HFFc6 (cell line): ENCODE measurements at regions not wholly inside any gene's neighbourhood (a gene's known extent, or its start where the extent isn't known, plus 50 kb on each side); places are given as distances from the start of the nearest gene placed in this dataset.

ENCODE experiments used
- DNase-seq: peaks from one replicate; pipeline ENCODE4 v3.0.0-alpha.2; 2018
- H3K27ac Mint-ChIP-seq: 2 replicates; pipeline ENCODE4 v1.8.0; 2020; ENCODE audit warnings: mild to moderate bottlenecking, mixed read lengths
- H3K27me3 Mint-ChIP-seq: 2 replicates; pipeline ENCODE4 v1.8.0; 2021; ENCODE audit warnings: mild to moderate bottlenecking, moderate library complexity, mixed read lengths; ENCODE audit not compliant: insufficient read depth
- H3K36me3 Mint-ChIP-seq: 2 replicates; pipeline ENCODE4 v1.8.0; 2021; ENCODE audit warnings: low read depth, mixed read lengths
- H3K4me1 Mint-ChIP-seq: 2 replicates; pipeline ENCODE4 v1.8.0; 2020; ENCODE audit warnings: low read depth, mixed read lengths
- H3K4me3 Mint-ChIP-seq: 2 replicates; pipeline ENCODE4 v1.8.0; 2020; ENCODE audit warnings: mild to moderate bottlenecking, moderate library complexity, mixed read lengths
- H3K9me3 Mint-ChIP-seq: 2 replicates; pipeline ENCODE4 v1.8.0; 2020; ENCODE audit warnings: mild to moderate bottlenecking, mixed read lengths
- TF ChIP-seq, protein P1 (sequence below): fragments of 200-600 bp; sonication (generic); IDR thresholded peaks from 2 replicates; pipeline ENCODE4 v1.5.0; 2021; ENCODE audit warnings: antibody characterized with exemption, mild to moderate bottlenecking

DNA sequence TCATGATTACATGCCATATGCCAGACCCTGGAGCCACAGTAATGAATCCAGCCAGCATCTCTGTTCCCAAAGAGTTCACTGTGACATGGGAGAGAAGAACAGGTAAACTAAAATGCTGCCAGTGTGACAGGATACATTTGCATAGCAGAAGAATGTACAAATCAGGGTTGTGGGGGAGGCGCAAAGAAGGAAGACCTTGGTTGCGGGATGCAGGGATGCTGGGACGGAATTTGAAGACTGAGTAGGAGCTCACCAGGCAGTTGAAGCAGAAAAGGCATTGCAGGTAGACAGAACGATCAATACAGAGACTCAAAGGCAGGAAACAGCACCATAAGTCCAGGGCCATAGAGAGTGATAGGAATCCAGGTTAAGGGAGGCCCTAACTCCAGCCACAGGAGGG lies 180.3 kb upstream of the ZC3H12A start:
- TF ChIP-seq, protein P1, sequence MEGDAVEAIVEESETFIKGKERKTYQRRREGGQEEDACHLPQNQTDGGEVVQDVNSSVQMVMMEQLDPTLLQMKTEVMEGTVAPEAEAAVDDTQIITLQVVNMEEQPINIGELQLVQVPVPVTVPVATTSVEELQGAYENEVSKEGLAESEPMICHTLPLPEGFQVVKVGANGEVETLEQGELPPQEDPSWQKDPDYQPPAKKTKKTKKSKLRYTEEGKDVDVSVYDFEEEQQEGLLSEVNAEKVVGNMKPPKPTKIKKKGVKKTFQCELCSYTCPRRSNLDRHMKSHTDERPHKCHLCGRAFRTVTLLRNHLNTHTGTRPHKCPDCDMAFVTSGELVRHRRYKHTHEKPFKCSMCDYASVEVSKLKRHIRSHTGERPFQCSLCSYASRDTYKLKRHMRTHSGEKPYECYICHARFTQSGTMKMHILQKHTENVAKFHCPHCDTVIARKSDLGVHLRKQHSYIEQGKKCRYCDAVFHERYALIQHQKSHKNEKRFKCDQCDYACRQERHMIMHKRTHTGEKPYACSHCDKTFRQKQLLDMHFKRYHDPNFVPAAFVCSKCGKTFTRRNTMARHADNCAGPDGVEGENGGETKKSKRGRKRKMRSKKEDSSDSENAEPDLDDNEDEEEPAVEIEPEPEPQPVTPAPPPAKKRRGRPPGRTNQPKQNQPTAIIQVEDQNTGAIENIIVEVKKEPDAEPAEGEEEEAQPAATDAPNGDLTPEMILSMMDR = no peak
- H3K9me3 Mint-ChIP-seq = peaks cover 46% of the 10 kb centered on the region
- no peak for DNase-seq
- H3K27ac Mint-ChIP-seq = no peak overlapping the region
- H3K4me3 Mint-ChIP-seq = no peak overlapping the region
- no peaks in the 10 kb centered on the region for H3K27me3 Mint-ChIP-seq
- H3K4me1 Mint-ChIP-seq = no peaks in the 10 kb centered on the region
- peaks cover 8% of the 10 kb centered on the region for H3K36me3 Mint-ChIP-seq

DNA sequence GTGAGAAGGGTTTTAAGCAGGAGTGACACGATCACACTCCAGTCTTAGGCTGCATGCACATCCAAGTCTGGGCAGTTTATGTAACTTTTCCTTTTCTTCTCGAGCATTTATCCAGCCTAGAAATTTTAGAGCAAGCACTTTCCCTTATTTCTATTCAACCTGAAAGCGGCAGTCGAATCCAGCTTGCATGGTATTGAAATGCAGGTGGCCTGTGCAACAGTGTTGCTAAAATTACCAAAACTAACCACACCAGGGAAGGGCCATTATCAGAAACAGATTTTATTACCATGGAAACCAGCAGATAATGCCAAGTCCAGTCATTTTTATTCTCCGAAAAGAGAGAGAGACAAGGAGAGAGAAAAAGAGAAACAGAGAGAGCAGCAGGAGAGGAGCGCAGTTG lies 179.9 kb upstream of the ZC3H12A start:
- peaks cover 6% of the 10 kb centered on the region for H3K36me3 Mint-ChIP-seq
- no peak overlapping the region for H3K27ac Mint-ChIP-seq
- DNase-seq = no peak
- no peaks in the 10 kb centered on the region for H3K4me1 Mint-ChIP-seq
- H3K27me3 Mint-ChIP-seq = no peaks in the 10 kb centered on the region
- TF ChIP-seq, protein P1 = no peak
- H3K9me3 Mint-ChIP-seq = peaks cover 42% of the 10 kb centered on the region
- no peak overlapping the region for H3K4me3 Mint-ChIP-seq

DNA sequence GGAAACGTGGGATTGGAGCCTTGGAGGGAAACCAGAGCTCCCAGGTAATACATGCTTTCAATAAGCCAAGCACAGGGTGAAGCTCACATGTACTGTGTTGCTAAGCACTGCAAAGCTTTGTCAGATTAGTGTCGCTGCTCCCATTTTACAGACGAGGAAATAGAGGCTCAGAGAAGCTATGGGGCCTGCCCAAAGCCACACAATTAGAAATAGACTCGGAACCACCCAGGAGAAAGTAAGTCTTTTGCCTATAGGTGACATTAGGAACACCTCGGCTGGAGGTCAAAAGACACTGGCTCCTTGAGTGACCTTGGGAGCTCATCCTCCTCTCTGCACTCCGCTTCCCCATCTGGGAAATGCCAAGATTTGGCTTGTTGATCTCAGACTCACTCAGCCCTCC lies 175.6 kb upstream of the ZC3H12A start:
- peaks cover 9% of the 10 kb centered on the region for H3K36me3 Mint-ChIP-seq
- H3K4me3 Mint-ChIP-seq = no peak overlapping the region
- DNase-seq = no peak
- no peak overlapping the region for H3K27ac Mint-ChIP-seq
- no peaks in the 10 kb centered on the region for H3K27me3 Mint-ChIP-seq
- no peaks in the 10 kb centered on the region for H3K4me1 Mint-ChIP-seq
- TF ChIP-seq, protein P1 = no peak
- H3K9me3 Mint-ChIP-seq = peaks cover 52% of the 10 kb centered on the region

DNA sequence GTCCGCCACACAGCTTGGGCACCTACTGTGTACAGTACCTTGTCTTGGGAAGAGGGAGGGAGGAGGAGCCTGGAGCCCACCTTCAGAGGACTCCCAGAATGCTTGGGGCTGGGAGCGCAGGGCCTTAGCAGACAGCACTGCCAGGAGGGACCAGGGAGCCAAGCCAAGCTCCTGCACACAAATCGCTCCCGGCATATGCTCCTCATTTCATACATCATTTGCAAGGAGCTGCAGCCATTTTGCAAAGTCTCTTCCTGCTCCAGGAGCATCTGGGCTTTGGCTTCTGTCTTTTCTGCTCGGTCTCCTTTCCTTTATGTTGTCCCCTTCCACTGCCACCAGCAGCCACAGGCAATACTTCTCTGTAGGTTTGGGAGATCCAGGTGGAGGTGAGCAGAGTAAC lies 175.2 kb upstream of the ZC3H12A start:
- peaks cover 52% of the 10 kb centered on the region for H3K9me3 Mint-ChIP-seq
- no peaks in the 10 kb centered on the region for H3K27me3 Mint-ChIP-seq
- TF ChIP-seq, protein P1 = no peak
- no peak overlapping the region for H3K27ac Mint-ChIP-seq
- no peaks in the 10 kb centered on the region for H3K4me1 Mint-ChIP-seq
- DNase-seq = no peak
- H3K36me3 Mint-ChIP-seq = peaks cover 9% of the 10 kb centered on the region
- H3K4me3 Mint-ChIP-seq = no peak overlapping the region

DNA sequence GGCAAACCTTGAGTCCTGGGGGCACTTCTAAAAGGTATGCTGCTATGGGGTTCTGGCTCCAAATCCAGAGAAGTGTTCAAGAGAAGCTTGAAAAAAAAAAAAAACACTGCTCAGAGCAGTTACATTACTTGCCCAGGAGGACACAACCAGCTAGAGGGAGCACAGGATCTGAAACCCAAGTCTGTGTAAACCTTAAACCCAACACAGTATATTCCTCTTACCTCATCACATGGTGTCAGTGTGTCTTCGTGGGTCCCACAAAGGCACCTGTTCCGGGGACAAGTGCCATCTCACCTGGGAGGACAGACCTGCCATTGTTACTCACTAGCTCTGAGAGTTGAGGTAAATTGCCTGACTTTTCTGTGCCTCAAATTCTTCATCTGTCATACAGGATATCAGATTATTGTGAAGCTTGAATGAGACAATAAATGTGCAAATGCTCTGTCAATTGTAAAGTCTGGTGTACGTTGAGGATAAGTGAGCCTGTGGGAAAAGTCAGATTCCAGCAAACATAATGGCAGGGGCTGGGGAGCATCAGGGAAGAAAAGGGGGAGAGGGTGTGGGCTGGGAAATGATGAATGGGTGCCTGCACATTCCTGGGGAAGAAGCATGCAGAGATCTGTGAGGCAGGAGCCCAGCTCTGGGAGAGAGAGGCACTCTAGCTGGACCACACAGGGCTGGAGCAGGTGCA lies 170.4 kb upstream of the ZC3H12A start:
- DNase-seq = no peak
- peaks cover 40% of the 10 kb centered on the region for H3K9me3 Mint-ChIP-seq
- no peak overlapping the region for H3K27ac Mint-ChIP-seq
- no peaks in the 10 kb centered on the region for H3K4me1 Mint-ChIP-seq
- H3K4me3 Mint-ChIP-seq = no peak overlapping the region
- TF ChIP-seq, protein P1 = no peak
- peaks cover 4% of the 10 kb centered on the region; the same call in 1 of the 2 replicates for H3K36me3 Mint-ChIP-seq
- peaks cover 2% of the 10 kb centered on the region; the same call in 1 of the 2 replicates for H3K27me3 Mint-ChIP-seq
